HG02852 (cell line): ENCODE measurements at regions not wholly inside any gene's neighbourhood (a gene's known extent, or its start where the extent isn't known, plus 50 kb on each side); places are given as distances from the start of the nearest gene placed in this dataset.

Source experiments
- ATAC-seq: cut with Tn5 transposase; IDR thresholded peaks from one replicate; pipeline ENCODE4 v1.9.1; 2021; ENCODE audit warnings: mild to moderate bottlenecking, moderate library complexity; ENCODE audit not compliant: unreplicated experiment

- no peak for ATAC-seq
These were observed 226.0 kb upstream of the TPM1 start for GRCh38 chr15:62816342-62817069.

GRCh38 chr15:62818691-62819090 lies 223.9 kb upstream of the TPM1 start:
- ATAC-seq: no peak

- ATAC-seq: no peak
These were observed 221.0 kb upstream of the TPM1 start for GRCh38 chr15:62821384-62822131.

GRCh38 chr15:62822228-62822627 lies 220.3 kb upstream of the TPM1 start:
- ATAC-seq: no peak

- ATAC-seq: no peak
These were observed 219.0 kb upstream of the TPM1 start for GRCh38 chr15:62823561-62823960.

GRCh38 chr15:62824111-62825015 lies 218.2 kb upstream of the TPM1 start:
- no peak for ATAC-seq

- no peak for ATAC-seq
These were observed 217.4 kb upstream of the TPM1 start for GRCh38 chr15:62825191-62825590.

GRCh38 chr15:62826561-62826960 lies 216.0 kb upstream of the TPM1 start:
- ATAC-seq: no peak

GRCh38 chr15:62828364-62828763 lies 214.2 kb upstream of the TPM1 start:
- no peak for ATAC-seq

- ATAC-seq: no peak
These were observed 210.3 kb upstream of the TPM1 start for GRCh38 chr15:62832231-62832630.

GRCh38 chr15:62833646-62834045 lies 208.9 kb upstream of the TPM1 start:
- ATAC-seq: no peak

- ATAC-seq: no peak
These were observed 207.7 kb upstream of the TPM1 start for GRCh38 chr15:62834686-62835329.

GRCh38 chr15:62835351-62835750 lies 207.2 kb upstream of the TPM1 start:
- no peak for ATAC-seq

- no peak for ATAC-seq
These were observed 206.8 kb upstream of the TPM1 start for GRCh38 chr15:62835762-62836161.

- no peak for ATAC-seq
These were observed 201.8 kb upstream of the TPM1 start for GRCh38 chr15:62840526-62841268.

- ATAC-seq: no peak
These were observed 201.3 kb upstream of the TPM1 start for GRCh38 chr15:62841269-62841628.

- no peak for ATAC-seq
These were observed 200.5 kb upstream of the TPM1 start for GRCh38 chr15:62841891-62842559.

GRCh38 chr15:62843311-62843710 lies 199.2 kb upstream of the TPM1 start:
- no peak for ATAC-seq

- ATAC-seq: no peak
These were observed 197.8 kb upstream of the TPM1 start for GRCh38 chr15:62844564-62845240.
